ENCODE measurements at regions not wholly inside any gene's neighbourhood (a gene's known extent, or its start where the extent isn't known, plus 50 kb on each side); places are given as distances from the start of the nearest gene placed in this dataset.
A peak's percentile ranks its signal among the peaks of the same experiment; 100 is the strongest.
"Not testable (repeated sequence)": the region's sequence is repeated elsewhere in the genome, so short reads cannot be mapped to it uniquely, and the experiment has no call there.

- no peak for DNase-seq
These were observed 408.1 kb upstream of the RUNX1 start for GRCh38 chr21:35457097-35457804.

GRCh38 chr21:35451276-35451675 is 402.2 kb upstream of the RUNX1 start:
- no peak for DNase-seq

GRCh38 chr21:35450830-35451229 is 401.7 kb upstream of the RUNX1 start:
- no peak for DNase-seq

- DNase-seq: no peak
These were observed 400.7 kb upstream of the RUNX1 start for GRCh38 chr21:35449846-35450245.

GRCh38 chr21:35448876-35449599 is 399.9 kb upstream of the RUNX1 start:
- DNase-seq: peak; percentile 46

- no peak for DNase-seq
These were observed 395.3 kb upstream of the RUNX1 start for GRCh38 chr21:35444391-35444790.

- no peak for DNase-seq
These were observed 392.9 kb upstream of the RUNX1 start for GRCh38 chr21:35441868-35442582.

GRCh38 chr21:35438643-35439404 is 389.7 kb upstream of the RUNX1 start:
- no peak for DNase-seq

- DNase-seq: no peak
These were observed 388.8 kb upstream of the RUNX1 start for GRCh38 chr21:35437941-35438340.

GRCh38 chr21:35436899-35437298 is 387.8 kb upstream of the RUNX1 start:
- no peak for DNase-seq

- DNase-seq: not testable (repeated sequence)
These were observed 383.5 kb upstream of the RUNX1 start for GRCh38 chr21:35432601-35433000.

GRCh38 chr21:35430260-35430659 is 381.2 kb upstream of the RUNX1 start:
- no peak for DNase-seq

- DNase-seq: peak; percentile 44
These were observed 379.8 kb upstream of the RUNX1 start for GRCh38 chr21:35428937-35429336.

GRCh38 chr21:35428489-35428888 is 379.4 kb upstream of the RUNX1 start:
- DNase-seq: peak; percentile 83

GRCh38 chr21:35428001-35428320 is 378.9 kb upstream of the RUNX1 start:
- DNase-seq: peak; percentile 43

GRCh38 chr21:35427320-35428000 is 378.4 kb upstream of the RUNX1 start:
- peak; percentile 36 for DNase-seq

- no peak for DNase-seq
These were observed 377.8 kb upstream of the RUNX1 start for GRCh38 chr21:35426897-35427296.

GRCh38 chr21:35426469-35426868 is 377.4 kb upstream of the RUNX1 start:
- no peak for DNase-seq

- DNase-seq: no peak
These were observed 375.0 kb upstream of the RUNX1 start for GRCh38 chr21:35424122-35424521.

- peak; percentile 81 for DNase-seq
These were observed 374.6 kb upstream of the RUNX1 start for GRCh38 chr21:35423709-35424108.

- DNase-seq: no peak
These were observed 372.9 kb upstream of the RUNX1 start for GRCh38 chr21:35422011-35422410.

GRCh38 chr21:35421221-35421620 is 372.1 kb upstream of the RUNX1 start:
- no peak for DNase-seq

All from fibroblast of skin of scalp (primary cell).